Activated naive CD8-positive, alpha-beta T cell treated with anti-CD3 and anti-CD28 coated beads, Interleukin-2, amount 50 U/mL, for 24 hours (primary cell): ENCODE measurements at regions not wholly inside any gene's neighbourhood (a gene's known extent, or its start where the extent isn't known, plus 50 kb on each side); places are given as distances from the start of the nearest gene placed in this dataset.
"Not testable (repeated sequence)": the region's sequence is repeated elsewhere in the genome, so short reads cannot be mapped to it uniquely, and the experiment has no call there.

Experiments
- ATAC-seq: fragments of 150-1000 bp; cut with Tn5 transposase; one replicate; pipeline ENCODE4 v1.10.0; 2021
- DNase-seq: peaks from one replicate; pipeline ENCODE4 v3.0.0; 2021
- H3K27ac Mint-ChIP-seq: one replicate; pipeline ENCODE4 v1.8.0; 2021; ENCODE audit warnings: mild to moderate bottlenecking, mixed read lengths
- H3K27me3 Mint-ChIP-seq: one replicate; pipeline ENCODE4 v1.8.0; 2021; ENCODE audit warnings: mixed read lengths
- H3K36me3 Mint-ChIP-seq: one replicate; pipeline ENCODE4 v1.8.0; 2021; ENCODE audit warnings: low read depth, mixed read lengths
- H3K4me1 Mint-ChIP-seq: one replicate; pipeline ENCODE4 v1.8.0; 2021; ENCODE audit warnings: mixed read lengths
- H3K4me3 Mint-ChIP-seq: one replicate; pipeline ENCODE4 v1.8.0; 2021; ENCODE audit warnings: mild to moderate bottlenecking, moderate library complexity, mixed read lengths
- H3K9me3 Mint-ChIP-seq: one replicate; pipeline ENCODE4 v1.8.0; 2021; ENCODE audit warnings: mixed read lengths

DNA sequence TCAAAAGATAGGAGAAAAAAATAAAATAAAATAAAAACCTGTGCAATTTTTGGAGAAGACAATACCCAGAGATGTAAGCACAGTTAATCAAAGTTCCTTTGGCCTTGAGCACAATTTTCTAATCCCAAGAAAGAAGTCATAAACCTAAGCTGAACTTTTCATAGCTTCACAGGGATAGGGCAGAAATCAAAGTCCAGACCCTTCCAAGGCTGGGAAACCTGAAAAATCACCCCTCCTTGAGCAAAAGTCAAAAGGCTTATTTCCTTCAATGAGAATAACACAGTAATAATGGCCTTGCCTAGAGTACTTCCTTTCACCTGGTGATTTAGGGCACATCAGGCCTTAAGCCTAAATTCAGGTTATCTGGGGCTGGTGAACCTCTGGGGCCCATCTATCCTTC lies 415.0 kb upstream of the BTBD3 start:
- Mint-ChIP-seq H3K4me1 (no peaks in the 10 kb centered on the region), H3K9me3 (peaks cover 7% of the 10 kb centered on the region), H3K27ac (no peak overlapping the region), H3K27me3 (peaks cover 1% of the 10 kb centered on the region), H3K4me3 (no peak overlapping the region), H3K36me3 (no peaks in the 10 kb centered on the region)
- DNase-seq (no peak), ATAC-seq (no peak)

DNA sequence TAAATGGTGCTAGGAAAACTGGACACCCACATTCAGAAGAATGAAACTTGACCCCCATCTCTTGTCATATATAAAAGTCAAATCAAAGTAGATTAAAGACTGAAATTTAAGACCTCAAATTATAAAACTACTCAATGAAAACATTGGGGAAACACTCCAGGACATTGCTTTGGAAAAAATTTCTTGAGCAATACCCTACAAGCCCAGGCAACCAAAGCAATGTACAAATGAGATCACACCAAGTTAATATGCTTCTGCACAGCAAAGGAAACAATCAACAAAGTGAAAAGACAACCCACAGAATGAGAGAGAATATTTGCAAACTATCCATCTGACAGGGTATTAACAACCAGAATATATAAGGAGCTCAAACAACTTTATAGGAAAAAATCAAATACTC lies 407.9 kb upstream of the BTBD3 start:
- H3K4me1 Mint-ChIP-seq: no peaks in the 10 kb centered on the region

DNA sequence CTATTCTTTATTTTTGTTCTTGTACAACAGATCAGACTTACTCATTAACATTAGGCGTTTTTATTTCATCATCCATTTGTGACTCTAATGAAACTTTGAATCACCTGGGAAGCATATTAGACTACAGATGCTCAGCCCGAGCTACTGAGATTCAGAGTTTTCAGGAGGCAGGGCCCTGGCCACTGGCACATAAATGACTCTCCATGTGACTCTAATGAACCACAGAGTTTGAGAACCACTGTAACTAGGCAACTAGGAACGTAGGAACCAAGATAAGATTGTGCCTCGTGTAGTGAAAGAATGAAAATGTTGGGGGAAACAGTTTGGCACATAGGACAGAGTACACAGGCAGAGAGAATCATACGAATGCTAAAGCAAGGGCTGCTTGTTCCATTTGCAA lies 405.9 kb upstream of the BTBD3 start:
- H3K36me3 Mint-ChIP-seq: no peaks in the 10 kb centered on the region
- DNase-seq (no peak), ATAC-seq (no peak)
- H3K4me3 Mint-ChIP-seq: no peak overlapping the region
- H3K9me3 Mint-ChIP-seq: peaks cover 22% of the 10 kb centered on the region
- H3K27me3 Mint-ChIP-seq: no peaks in the 10 kb centered on the region
- H3K27ac Mint-ChIP-seq: no peak overlapping the region
- no peaks in the 10 kb centered on the region for H3K4me1 Mint-ChIP-seq

More for the DNA sequence above, 407.9 kb upstream of the BTBD3 start:
- no peak for ATAC-seq
- no peak overlapping the region for H3K4me3 Mint-ChIP-seq
- H3K36me3 Mint-ChIP-seq: no peaks in the 10 kb centered on the region
- no peak for DNase-seq
- H3K9me3 Mint-ChIP-seq: peaks cover 23% of the 10 kb centered on the region
- no peak overlapping the region for H3K27ac Mint-ChIP-seq
- H3K27me3 Mint-ChIP-seq: peaks cover 1% of the 10 kb centered on the region

GRCh38 chr20:11513241-11513745 lies 404.4 kb upstream of the BTBD3 start:
- H3K9me3 Mint-ChIP-seq: peaks cover 16% of the 10 kb centered on the region
- not testable (repeated sequence) for DNase-seq, H3K4me3 Mint-ChIP-seq, ATAC-seq, H3K36me3 Mint-ChIP-seq, H3K27me3 Mint-ChIP-seq, H3K27ac Mint-ChIP-seq, H3K4me1 Mint-ChIP-seq

DNA sequence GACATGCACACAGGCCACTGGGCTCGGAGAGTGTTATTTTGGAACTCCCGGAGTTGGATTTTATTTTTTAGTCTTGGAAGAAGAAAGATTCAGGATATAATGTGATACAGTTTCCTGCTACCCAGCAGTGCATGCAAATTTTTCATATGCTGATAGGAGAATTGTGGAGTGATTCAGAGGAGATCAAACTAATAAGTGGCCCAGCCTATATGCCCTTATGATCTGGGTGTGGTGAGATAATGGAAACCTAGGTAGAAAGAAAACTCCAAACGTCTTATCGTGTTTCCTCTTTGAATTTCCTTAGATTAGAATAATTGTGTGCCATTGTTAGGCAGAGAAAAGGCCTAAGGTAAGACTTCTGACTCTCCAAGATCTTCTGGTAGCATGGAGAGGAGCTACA lies 401.2 kb upstream of the BTBD3 start:
- Mint-ChIP-seq H3K36me3 (no peaks in the 10 kb centered on the region), H3K4me3 (no peak overlapping the region), H3K9me3 (peaks cover 7% of the 10 kb centered on the region), H3K27me3 (no peaks in the 10 kb centered on the region), H3K27ac (no peak overlapping the region), H3K4me1 (no peaks in the 10 kb centered on the region)
- DNase-seq (no peak), ATAC-seq (no peak)

GRCh38 chr20:11520596-11520995 lies 397.1 kb upstream of the BTBD3 start:
- H3K27me3 Mint-ChIP-seq: no peaks in the 10 kb centered on the region
- DNase-seq (no peak), ATAC-seq (no peak)
- no peak overlapping the region for H3K4me3 Mint-ChIP-seq
- H3K36me3 Mint-ChIP-seq: no peaks in the 10 kb centered on the region
- peaks cover 7% of the 10 kb centered on the region for H3K9me3 Mint-ChIP-seq
- no peak overlapping the region for H3K27ac Mint-ChIP-seq
- H3K4me1 Mint-ChIP-seq: no peaks in the 10 kb centered on the region

- Mint-ChIP-seq H3K27ac (no peak overlapping the region), H3K36me3 (no peaks in the 10 kb centered on the region), H3K9me3 (peaks cover 7% of the 10 kb centered on the region), H3K4me3 (no peak overlapping the region), H3K4me1 (no peaks in the 10 kb centered on the region), H3K27me3 (no peaks in the 10 kb centered on the region)
- DNase-seq (no peak), ATAC-seq (no peak)
These were observed 396.0 kb upstream of the BTBD3 start for GRCh38 chr20:11521476-11522365.

DNA sequence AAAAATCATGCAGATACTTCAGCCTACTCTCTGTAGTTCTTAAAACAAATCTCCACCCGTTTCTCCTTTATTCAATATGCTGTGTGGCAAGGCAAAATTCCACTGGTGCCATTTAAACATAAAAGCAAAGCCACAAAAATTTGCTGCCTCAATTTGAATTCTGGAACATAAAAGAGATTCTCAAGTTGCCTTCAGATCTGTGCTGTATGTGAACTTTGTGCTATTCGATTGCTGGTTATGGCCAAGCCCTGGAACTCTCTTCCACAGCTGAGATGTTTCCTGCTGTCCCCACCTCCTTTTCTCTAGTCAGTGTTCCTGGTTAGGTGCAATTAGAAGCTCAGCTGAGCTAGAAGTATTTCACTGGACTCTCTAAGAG lies 395.3 kb upstream of the BTBD3 start:
- ATAC-seq: no peak

GRCh38 chr20:11529047-11529446 lies 388.6 kb upstream of the BTBD3 start:
- Mint-ChIP-seq H3K4me1 (no peaks in the 10 kb centered on the region), H3K27me3 (no peaks in the 10 kb centered on the region), H3K27ac (no peak overlapping the region), H3K36me3 (peaks cover 1% of the 10 kb centered on the region), H3K9me3 (peaks cover 31% of the 10 kb centered on the region), H3K4me3 (no peak overlapping the region)
- ATAC-seq (no peak), DNase-seq (no peak)

More for the DNA sequence above, 395.3 kb upstream of the BTBD3 start:
- Mint-ChIP-seq H3K4me3 (no peak overlapping the region), H3K36me3 (peaks cover 1% of the 10 kb centered on the region), H3K27me3 (no peaks in the 10 kb centered on the region), H3K9me3 (peaks cover 11% of the 10 kb centered on the region), H3K4me1 (no peaks in the 10 kb centered on the region), H3K27ac (no peak overlapping the region)
- no peak for DNase-seq

- DNase-seq: no peak
- Mint-ChIP-seq H3K9me3 (peaks cover 7% of the 10 kb centered on the region), H3K27me3 (no peaks in the 10 kb centered on the region)
These were observed 380.7 kb upstream of the BTBD3 start for GRCh38 chr20:11537032-11537431.

DNA sequence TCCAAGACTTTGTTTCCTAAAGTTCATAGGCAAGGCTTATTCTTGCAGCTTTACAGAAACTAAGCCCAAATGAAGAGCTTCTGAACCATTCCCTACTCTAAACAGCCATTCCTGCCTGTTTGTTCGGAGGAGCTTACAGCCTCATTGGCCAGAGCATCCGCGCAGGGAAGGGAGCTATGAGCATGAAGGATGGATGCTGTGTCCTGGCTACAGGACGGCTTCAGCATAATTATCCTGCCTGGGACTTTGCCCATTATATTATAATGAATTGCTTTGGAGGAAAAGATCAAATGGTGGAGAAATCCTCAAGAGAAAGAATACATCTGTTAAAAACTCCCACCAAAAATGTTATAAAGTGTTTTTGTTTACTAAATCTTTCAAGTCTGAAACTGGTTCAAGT lies 378.2 kb upstream of the BTBD3 start:
- Mint-ChIP-seq H3K27me3 (no peaks in the 10 kb centered on the region), H3K27ac (no peak overlapping the region), H3K4me3 (no peak overlapping the region), H3K36me3 (no peaks in the 10 kb centered on the region), H3K9me3 (peaks cover 2% of the 10 kb centered on the region), H3K4me1 (no peaks in the 10 kb centered on the region)
- ATAC-seq (no peak), DNase-seq (no peak)

More at GRCh38 chr20:11537032-11537431, 380.7 kb upstream of the BTBD3 start:
- H3K36me3 Mint-ChIP-seq: no peaks in the 10 kb centered on the region
- H3K4me1 Mint-ChIP-seq: no peaks in the 10 kb centered on the region
- ATAC-seq: no peak
- no peak overlapping the region for H3K27ac Mint-ChIP-seq
- H3K4me3 Mint-ChIP-seq: no peak overlapping the region

GRCh38 chr20:11540558-11540957 lies 377.1 kb upstream of the BTBD3 start:
- Mint-ChIP-seq H3K4me1 (no peaks in the 10 kb centered on the region), H3K27me3 (no peaks in the 10 kb centered on the region), H3K27ac (no peak overlapping the region), H3K9me3 (no peaks in the 10 kb centered on the region), H3K36me3 (no peaks in the 10 kb centered on the region), H3K4me3 (no peak overlapping the region)
- DNase-seq (no peak), ATAC-seq (no peak)

GRCh38 chr20:11542645-11543044 lies 375.0 kb upstream of the BTBD3 start:
- ATAC-seq: no peak
- no peaks in the 10 kb centered on the region for H3K4me1 Mint-ChIP-seq
- no peak overlapping the region for H3K27ac Mint-ChIP-seq
- no peaks in the 10 kb centered on the region for H3K36me3 Mint-ChIP-seq
- no peak overlapping the region for H3K4me3 Mint-ChIP-seq
- no peaks in the 10 kb centered on the region for H3K27me3 Mint-ChIP-seq
- H3K9me3 Mint-ChIP-seq: no peaks in the 10 kb centered on the region
- no peak for DNase-seq

DNA sequence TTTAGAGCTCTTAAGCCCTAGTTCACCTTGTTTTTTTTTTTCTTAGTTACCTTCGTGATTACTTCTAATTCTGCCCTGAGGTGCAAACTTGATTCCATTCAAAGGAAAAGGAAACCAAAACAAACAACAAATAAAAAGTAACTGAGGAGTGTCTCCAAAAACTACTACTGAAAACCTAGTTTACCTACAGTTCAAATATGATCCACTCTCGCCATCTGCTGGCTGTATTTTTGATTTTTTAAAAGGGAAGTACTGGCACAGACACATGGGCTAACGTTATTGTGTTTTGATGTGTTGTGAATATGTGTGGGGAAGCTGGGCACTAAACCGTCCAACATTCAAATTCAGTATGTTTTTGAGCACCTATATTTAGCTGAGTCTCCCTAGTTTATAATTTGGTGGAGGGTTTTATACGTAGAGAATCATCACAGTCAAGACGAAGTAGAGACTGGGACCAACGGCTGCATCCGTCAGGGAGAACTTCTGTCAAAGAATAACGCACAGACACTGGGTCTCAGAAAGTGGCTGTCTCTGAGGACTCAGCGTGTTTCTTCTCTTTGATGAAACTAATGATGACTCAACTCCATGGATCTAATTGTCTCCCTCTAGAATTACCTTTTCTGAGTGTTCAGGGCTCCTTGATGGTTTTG lies 373.5 kb upstream of the BTBD3 start:
- Mint-ChIP-seq H3K4me3 (no peak overlapping the region), H3K36me3 (no peaks in the 10 kb centered on the region), H3K4me1 (no peaks in the 10 kb centered on the region), H3K9me3 (no peaks in the 10 kb centered on the region), H3K27ac (no peak overlapping the region), H3K27me3 (peaks cover 1% of the 10 kb centered on the region)
- ATAC-seq: no peak
- DNase-seq: no peak

DNA sequence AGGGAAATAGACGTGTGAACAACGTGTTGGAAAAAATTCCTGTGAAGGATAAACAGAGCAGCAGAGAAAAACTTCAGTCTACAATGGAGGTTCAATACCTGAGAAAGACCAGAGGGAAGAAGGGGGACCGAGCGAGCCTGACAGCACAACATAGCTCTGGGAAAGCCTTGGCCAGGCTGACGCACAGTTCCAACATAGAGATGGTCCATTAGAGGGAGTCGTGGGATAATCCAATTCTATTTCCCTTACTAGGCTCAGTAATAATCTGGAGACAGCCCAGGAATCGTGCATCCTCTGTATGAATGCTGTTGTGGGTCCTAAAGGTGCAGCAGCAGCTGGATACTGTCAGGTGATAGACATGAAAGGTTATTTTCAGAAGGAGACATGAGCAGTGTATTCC lies 370.8 kb upstream of the BTBD3 start:
- Mint-ChIP-seq H3K4me1 (no peaks in the 10 kb centered on the region), H3K4me3 (no peak overlapping the region), H3K27ac (no peak overlapping the region), H3K36me3 (no peaks in the 10 kb centered on the region), H3K9me3 (no peaks in the 10 kb centered on the region), H3K27me3 (peaks cover 1% of the 10 kb centered on the region)
- no peak for DNase-seq
- ATAC-seq: no peak
